NCI-H748 (cell line): ENCODE measurements at regions not wholly inside any gene's neighbourhood (a gene's known extent, or its start where the extent isn't known, plus 50 kb on each side); places are given as distances from the start of the nearest gene placed in this dataset.

Experiments
- DNase-seq: peaks from one replicate; lab custom pipeline; 2025; ENCODE audit not compliant: unreplicated experiment; lab: John Stamatoyannopoulos, UW

- DNase-seq: no peak
Observed at GRCh38 chr3:124562769-124563168, 167.5 kb upstream of the UMPS start.

- no peak for DNase-seq
Observed at GRCh38 chr3:124563376-124563775, 166.9 kb upstream of the UMPS start.

- peak; percentile 57 for DNase-seq
Observed at GRCh38 chr3:124565013-124565412, 165.2 kb upstream of the UMPS start.

GRCh38 chr3:124565551-124565950, 164.7 kb upstream of the UMPS start:
- no peak for DNase-seq

- DNase-seq: no peak
Observed at GRCh38 chr3:124566701-124567100, 163.6 kb upstream of the UMPS start.

GRCh38 chr3:124567179-124567578, 163.1 kb upstream of the UMPS start:
- no peak for DNase-seq

- DNase-seq: no peak
Observed at GRCh38 chr3:124569761-124570160, 160.5 kb upstream of the UMPS start.

- no peak for DNase-seq
Observed at GRCh38 chr3:124570232-124570631, 160.0 kb upstream of the UMPS start.

- DNase-seq: no peak
Observed at GRCh38 chr3:124572851-124573405, 157.3 kb upstream of the UMPS start.

GRCh38 chr3:124574012-124574411, 156.2 kb upstream of the UMPS start:
- DNase-seq: no peak

GRCh38 chr3:124576565-124577493, 153.4 kb upstream of the UMPS start:
- DNase-seq: no peak

- no peak for DNase-seq
Observed at GRCh38 chr3:124577494-124578167, 152.6 kb upstream of the UMPS start.

- no peak for DNase-seq
Observed at GRCh38 chr3:124579641-124580040, 150.6 kb upstream of the UMPS start.

- DNase-seq: no peak
Observed at GRCh38 chr3:124582196-124582595, 148.1 kb upstream of the UMPS start.

GRCh38 chr3:124582621-124583395, 147.4 kb upstream of the UMPS start:
- DNase-seq: no peak

- no peak for DNase-seq
Observed at GRCh38 chr3:124584245-124584551, 146.1 kb upstream of the UMPS start.

- peak; percentile 54 for DNase-seq
Observed at GRCh38 chr3:124584552-124585391, 145.5 kb upstream of the UMPS start.

GRCh38 chr3:124586126-124587052, 143.9 kb upstream of the UMPS start:
- no peak for DNase-seq

- no peak for DNase-seq
Observed at GRCh38 chr3:124587053-124587408, 143.2 kb upstream of the UMPS start.

GRCh38 chr3:124588036-124588435, 142.2 kb upstream of the UMPS start:
- no peak for DNase-seq
